NCI-H1417 treated with DMSO at 0.1 percent for 48 hours (cell line): ENCODE measurements at regions not wholly inside any gene's neighbourhood (a gene's known extent, or its start where the extent isn't known, plus 50 kb on each side); places are given as distances from the start of the nearest gene placed in this dataset.

Source experiments
- DNase-seq: peaks from one replicate; lab custom pipeline; 2025; lab: John Stamatoyannopoulos, UW

GRCh38 chr21:36554411-36555157, 74.7 kb upstream of the CLDN14 start:
- DNase-seq: no peak

- DNase-seq: no peak
Observed at GRCh38 chr21:36555199-36555800, 75.4 kb upstream of the CLDN14 start.

- no peak for DNase-seq
Observed at GRCh38 chr21:36557316-36557715, 77.4 kb upstream of the CLDN14 start.

GRCh38 chr21:36560933-36561575, 81.1 kb upstream of the CLDN14 start:
- no peak for DNase-seq

GRCh38 chr21:36563341-36563926, 83.5 kb upstream of the CLDN14 start:
- DNase-seq: no peak

- DNase-seq: no peak
Observed at GRCh38 chr21:36564647-36565046, 84.7 kb upstream of the CLDN14 start.

- DNase-seq: no peak
Observed at GRCh38 chr21:36565540-36565939, 85.6 kb upstream of the CLDN14 start.

GRCh38 chr21:36566644-36567043, 86.7 kb upstream of the CLDN14 start:
- DNase-seq: no peak

- no peak for DNase-seq
Observed at GRCh38 chr21:36567216-36567885, 87.4 kb upstream of the CLDN14 start.

- no peak for DNase-seq
Observed at GRCh38 chr21:36569511-36569910, 89.6 kb upstream of the CLDN14 start.

GRCh38 chr21:36571556-36571955, 91.6 kb upstream of the CLDN14 start:
- DNase-seq: no peak

- DNase-seq: no peak
Observed at GRCh38 chr21:36572039-36572438, 92.1 kb upstream of the CLDN14 start.

GRCh38 chr21:36575306-36575705, 95.4 kb upstream of the CLDN14 start:
- DNase-seq: no peak

GRCh38 chr21:36576441-36576840, 96.5 kb upstream of the CLDN14 start:
- no peak for DNase-seq

GRCh38 chr21:36579898-36580297, 100.0 kb upstream of the CLDN14 start:
- DNase-seq: no peak

- DNase-seq: no peak
Observed at GRCh38 chr21:36582271-36582670, 102.3 kb upstream of the CLDN14 start.

- no peak for DNase-seq
Observed at GRCh38 chr21:36583591-36583990, 103.7 kb upstream of the CLDN14 start.

- DNase-seq: no peak
Observed at GRCh38 chr21:36584980-36585940, 105.3 kb upstream of the CLDN14 start.

- no peak for DNase-seq
Observed at GRCh38 chr21:36587388-36587787, 107.5 kb upstream of the CLDN14 start.

- no peak for DNase-seq
Observed at GRCh38 chr21:36589352-36589971, 109.5 kb upstream of the SIM2 start.
